GM12873 (cell line): ENCODE measurements at regions not wholly inside any gene's neighbourhood (a gene's known extent, or its start where the extent isn't known, plus 50 kb on each side); places are given as distances from the start of the nearest gene placed in this dataset.

Experiments used
- CTCF ChIP-seq: IDR thresholded peaks from 2 replicates; pipeline ENCODE4 v1.5.1; 2012; ENCODE audit warnings: low read depth, mild to moderate bottlenecking, moderate library complexity, low read length, control low read depth; ENCODE audit not compliant: insufficient read depth; ENCODE audit errors: missing control alignments

GRCh38 chr3:104273046-104273649 is 1093.6 kb upstream of the ALCAM start:
- TF ChIP-seq CTCF, result peak; percentile 76

GRCh38 chr3:104275199-104275598 is 1091.5 kb upstream of the ALCAM start:
- TF ChIP-seq CTCF, result no peak

GRCh38 chr3:104279617-104280016 is 1087.1 kb upstream of the ALCAM start:
- no peak for TF ChIP-seq CTCF

- TF ChIP-seq CTCF, result no peak
Observed at GRCh38 chr3:104281713-104282112, 1085.0 kb upstream of the ALCAM start.

GRCh38 chr3:104286645-104287044 is 1080.1 kb upstream of the ALCAM start:
- TF ChIP-seq CTCF, result no peak

- TF ChIP-seq CTCF, result no peak
Observed at GRCh38 chr3:104291437-104291851, 1075.3 kb upstream of the ALCAM start.

- no peak for TF ChIP-seq CTCF
Observed at GRCh38 chr3:104291878-104292277, 1074.8 kb upstream of the ALCAM start.

- no peak for TF ChIP-seq CTCF
Observed at GRCh38 chr3:104297617-104298016, 1069.1 kb upstream of the ALCAM start.
